ENCODE measurements at regions not wholly inside any gene's neighbourhood (a gene's known extent, or its start where the extent isn't known, plus 50 kb on each side); places are given as distances from the start of the nearest gene placed in this dataset.

- H3K4me1 ChIP-seq = no peaks in the 10 kb centered on the region
- H3K9me3 ChIP-seq = no peaks in the 10 kb centered on the region
- H3K4me3 ChIP-seq = no peak overlapping the region
- in situ Hi-C loops (cut with MboI; ENCODE audit: low pct_ligation_motif_present in 1 of 4, low pct_unique_long_range_greater_than_20kb in 1 of 4, low sequenced_read_pairs in 3 of 4) (no loop called here), intact Hi-C loops (cut with DNase I; ENCODE audit: low total_unique reads) (no loop called here)
- no peaks in the 10 kb centered on the region for H3K27me3 ChIP-seq
- 57 to 67% methylated on average over 2 of the region's 2 CpGs for WGBS, 2 donors (ENCODE audit: low coverage in 1 of 2)
- no peaks in the 10 kb centered on the region for H3K36me3 ChIP-seq
- TF ChIP-seq POLR2A (IDR thresholded peaks at IDR 0.05) (no peak), EP300 (IDR thresholded peaks at IDR 0.05; ENCODE audit: low read depth) (no peak), CTCF (IDR thresholded peaks at IDR 0.05) (no peak), POLR2AphosphoS5 (IDR thresholded peaks at IDR 0.05) (no peak)
- no peak overlapping the region for H3K27ac ChIP-seq
- no peak for DNase-seq
These were observed 51.3 kb upstream of the PCDH9 start for GRCh38 chr13:67281466-67281865.

Small RNA genes lying in the stretch of these regions (small RNA-seq; reads per million reads assigned to genes)
- gene RN7SL761P (0 to 0.28 (median 0) reads per million in 4 donors), gene RPL37P21 (0 reads per million in 4 donors), gene RPS3AP52 (0 reads per million in 4 donors), gene SNRPFP3 (0 reads per million in 4 donors)

Measured in transverse colon (tissue), 4 donors.